WTC11 (cell line): ENCODE measurements at regions not wholly inside any gene's neighbourhood (a gene's known extent, or its start where the extent isn't known, plus 50 kb on each side); places are given as distances from the start of the nearest gene placed in this dataset.

ENCODE experiments used
- ATAC-seq: fragments of 200-7000 bp; cut with Tn5 transposase; 2 replicates; pipeline ENCODE4 v1.10.0; 2021; ENCODE audit warnings: mild to moderate bottlenecking, moderate library complexity
- CTCF ChIA-PET: fragments of 300-600 bp; sonication (Branson Sonifier 250); formaldehyde crosslinking; loops from one replicate; lab custom pipeline; 2021; ENCODE audit warnings: antibody characterized with exemption; lab: Charles Lee
- POLR2A ChIA-PET: fragments of 350-600 bp; sonication (Branson Sonifier 250); formaldehyde crosslinking; loops from one replicate; lab custom pipeline; 2021; ENCODE audit warnings: antibody characterized with exemption; lab: Charles Lee
- DNase-seq: peaks from one replicate; pipeline ENCODE4 v3.0.0; 2021; ENCODE audit warnings: low spot score
- H3K27ac Mint-ChIP-seq: 2 replicates; pipeline ENCODE4 v1.8.0; 2021; ENCODE audit warnings: mixed read lengths
- H3K27me3 Mint-ChIP-seq: 2 replicates; pipeline ENCODE4 v1.8.0; 2021; ENCODE audit warnings: low read depth, mild to moderate bottlenecking, moderate library complexity, mixed read lengths
- H3K36me3 Mint-ChIP-seq: 2 replicates; pipeline ENCODE4 v1.8.0; 2021; ENCODE audit warnings: mixed read lengths
- H3K4me1 Mint-ChIP-seq: 2 replicates; pipeline ENCODE4 v1.8.0; 2022; ENCODE audit warnings: mixed read lengths
- H3K4me3 Mint-ChIP-seq: 2 replicates; pipeline ENCODE4 v1.8.0; 2021; ENCODE audit warnings: mild to moderate bottlenecking, moderate library complexity, mixed read lengths
- H3K9me3 Mint-ChIP-seq: 2 replicates; pipeline ENCODE4 v1.8.0; 2021; ENCODE audit warnings: mixed read lengths
- AR ChIP-seq: fragments of 250-450 bp; sonication (Bioruptor Pico); IDR thresholded peaks from 2 replicates; pipeline ENCODE4 v1.9.0; 2021; ENCODE audit warnings: mild to moderate bottlenecking
- ARID4B ChIP-seq: sonication (generic); formaldehyde crosslinking; IDR thresholded peaks from 2 replicates; pipeline ENCODE4 v1.8.0; 2023; ENCODE audit warnings: missing genetic modification reagents, mild to moderate bottlenecking, borderline replicate concordance
- CREM ChIP-seq: sonication (generic); formaldehyde crosslinking; IDR thresholded peaks from 2 replicates; pipeline ENCODE4 v1.8.1; 2022; ENCODE audit warnings: mild to moderate bottlenecking, missing genetic modification reagents, moderate library complexity
- GABPB1 ChIP-seq: sonication (generic); formaldehyde crosslinking; IDR thresholded peaks from 2 replicates; pipeline ENCODE4 v1.8.1; 2023; ENCODE audit warnings: mild to moderate bottlenecking, missing genetic modification reagents
- IRF2 ChIP-seq: sonication (generic); formaldehyde crosslinking; IDR thresholded peaks from 2 replicates; pipeline ENCODE4 v1.8.0; 2022; ENCODE audit warnings: low read depth, missing genetic modification reagents, borderline replicate concordance
- JUN ChIP-seq: sonication (generic); formaldehyde crosslinking; IDR thresholded peaks from 2 replicates; pipeline ENCODE4 v1.8.0; 2023; ENCODE audit warnings: mild to moderate bottlenecking, missing genetic modification reagents
- MAX ChIP-seq: sonication (generic); formaldehyde crosslinking; IDR thresholded peaks from 2 replicates; pipeline ENCODE4 v1.8.0; 2022; ENCODE audit warnings: mild to moderate bottlenecking, missing genetic modification reagents
- MLX ChIP-seq: sonication (generic); formaldehyde crosslinking; IDR thresholded peaks from 2 replicates; pipeline ENCODE4 v1.8.1; 2023; ENCODE audit warnings: mild to moderate bottlenecking, missing genetic modification reagents, moderate library complexity
- MXD4 ChIP-seq: fragments of 250-450 bp; sonication (Bioruptor Pico); IDR thresholded peaks from 2 replicates; pipeline ENCODE4 v1.8.0; 2021; ENCODE audit warnings: mild to moderate bottlenecking, moderate library complexity, borderline replicate concordance
- NFYB ChIP-seq: sonication (generic); formaldehyde crosslinking; conservative IDR thresholded peaks from 2 replicates; pipeline ENCODE4 v1.8.0; 2022; ENCODE audit warnings: low read depth, missing genetic modification reagents
- SOX15 ChIP-seq: fragments of 250-450 bp; sonication (Bioruptor Pico); IDR thresholded peaks from 2 replicates; pipeline ENCODE4 v1.9.0; 2021; ENCODE audit warnings: mild to moderate bottlenecking
- TCF7 ChIP-seq: sonication (generic); formaldehyde crosslinking; IDR thresholded peaks from 2 replicates; pipeline ENCODE4 v1.8.0; 2022; ENCODE audit warnings: mild to moderate bottlenecking, low read depth, missing genetic modification reagents, moderate library complexity
- ZBTB21 ChIP-seq: sonication (generic); formaldehyde crosslinking; IDR thresholded peaks from 2 replicates; pipeline ENCODE4 v1.8.1; 2023; ENCODE audit warnings: mild to moderate bottlenecking, missing genetic modification reagents, borderline replicate concordance
- ZNF121 ChIP-seq: sonication (generic); formaldehyde crosslinking; IDR thresholded peaks from 2 replicates; pipeline ENCODE4 v1.8.0; 2023; ENCODE audit warnings: missing genetic modification reagents
- ZNF232 ChIP-seq: sonication (generic); formaldehyde crosslinking; IDR thresholded peaks from 2 replicates; pipeline ENCODE4 v1.8.0; 2022; ENCODE audit warnings: mild to moderate bottlenecking, missing genetic modification reagents
- ZNF263 ChIP-seq: sonication (generic); formaldehyde crosslinking; IDR thresholded peaks from 2 replicates; pipeline ENCODE4 v1.8.1; 2022; ENCODE audit warnings: low read depth, mild to moderate bottlenecking, moderate library complexity, missing genetic modification reagents
- ZNF396 ChIP-seq: fragments of 250-450 bp; sonication (Bioruptor Pico); IDR thresholded peaks from 2 replicates; pipeline ENCODE4 v1.8.0; 2021; ENCODE audit warnings: mild to moderate bottlenecking, moderate library complexity, borderline replicate concordance
- ZSCAN18 ChIP-seq: fragments of 250-450 bp; sonication (Bioruptor Pico); IDR thresholded peaks from 2 replicates; pipeline ENCODE4 v2.1.2; 2022; ENCODE audit warnings: mild to moderate bottlenecking, moderate library complexity
- TF ChIP-seq, protein P1 (sequence below): fragments of 250-450 bp; sonication (Bioruptor Pico); conservative IDR thresholded peaks from 2 replicates; pipeline ENCODE4 v1.9.0; 2021; ENCODE audit warnings: mild to moderate bottlenecking
- TF ChIP-seq, protein P2 (sequence below): sonication (generic); formaldehyde crosslinking; IDR thresholded peaks from 2 replicates; pipeline ENCODE4 v1.8.1; 2023; ENCODE audit warnings: mild to moderate bottlenecking, moderate library complexity, missing genetic modification reagents

DNA sequence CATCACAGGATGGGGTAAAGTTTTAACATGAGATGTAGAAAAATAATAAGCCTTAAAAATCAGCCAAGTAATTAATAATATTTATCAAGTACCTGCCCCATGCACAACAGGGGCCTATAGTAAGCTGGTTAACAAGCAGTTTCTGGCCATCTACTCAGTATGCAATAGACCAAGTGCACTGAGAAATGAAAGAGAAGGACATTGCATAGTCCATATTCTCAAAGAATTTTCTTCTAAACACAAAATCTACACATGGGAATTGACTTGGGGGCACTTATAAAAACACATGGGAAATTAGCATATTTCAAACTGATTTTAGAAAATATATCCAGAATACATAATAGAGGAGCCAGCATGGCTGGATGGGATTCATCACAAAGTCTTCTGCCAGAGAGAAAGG lies 109.5 kb downstream of the DIO2 start:
- CTCF ChIA-PET, result no interaction called here
- H3K9me3 Mint-ChIP-seq, result peaks cover 30% of the 10 kb centered on the region
- peaks cover 9% of the 10 kb centered on the region for H3K36me3 Mint-ChIP-seq
- H3K27ac Mint-ChIP-seq, result no peak overlapping the region
- ATAC-seq, result no peak
- H3K4me1 Mint-ChIP-seq, result no peaks in the 10 kb centered on the region
- DNase-seq, result no peak
- POLR2A ChIA-PET, result no interaction called here
- no peaks in the 10 kb centered on the region; the same call in 1 of the 2 replicates for H3K27me3 Mint-ChIP-seq
- TF ChIP-seq ZBTB21 (CRISPR knock-in tag) (no peak), MAX (CRISPR knock-in tag) (no peak), NFYB (CRISPR knock-in tag) (no peak), ZNF121 (CRISPR knock-in tag) (no peak), ZNF396 (CRISPR knock-in tag) (no peak), GABPB1 (CRISPR knock-in tag) (no peak), CREM (CRISPR knock-in tag) (no peak), ZNF263 (CRISPR knock-in tag) (no peak), JUN (no peak), ARID4B (CRISPR knock-in tag) (no peak), MXD4 (no peak), SOX15 (CRISPR knock-in tag) (no peak), ZSCAN18 (CRISPR knock-in tag) (no peak), IRF2 (no peak), MLX (no peak), AR (no peak), TCF7 (CRISPR knock-in tag) (no peak), ZNF232 (CRISPR knock-in tag) (no peak)
- TF ChIP-seq, protein P1, sequence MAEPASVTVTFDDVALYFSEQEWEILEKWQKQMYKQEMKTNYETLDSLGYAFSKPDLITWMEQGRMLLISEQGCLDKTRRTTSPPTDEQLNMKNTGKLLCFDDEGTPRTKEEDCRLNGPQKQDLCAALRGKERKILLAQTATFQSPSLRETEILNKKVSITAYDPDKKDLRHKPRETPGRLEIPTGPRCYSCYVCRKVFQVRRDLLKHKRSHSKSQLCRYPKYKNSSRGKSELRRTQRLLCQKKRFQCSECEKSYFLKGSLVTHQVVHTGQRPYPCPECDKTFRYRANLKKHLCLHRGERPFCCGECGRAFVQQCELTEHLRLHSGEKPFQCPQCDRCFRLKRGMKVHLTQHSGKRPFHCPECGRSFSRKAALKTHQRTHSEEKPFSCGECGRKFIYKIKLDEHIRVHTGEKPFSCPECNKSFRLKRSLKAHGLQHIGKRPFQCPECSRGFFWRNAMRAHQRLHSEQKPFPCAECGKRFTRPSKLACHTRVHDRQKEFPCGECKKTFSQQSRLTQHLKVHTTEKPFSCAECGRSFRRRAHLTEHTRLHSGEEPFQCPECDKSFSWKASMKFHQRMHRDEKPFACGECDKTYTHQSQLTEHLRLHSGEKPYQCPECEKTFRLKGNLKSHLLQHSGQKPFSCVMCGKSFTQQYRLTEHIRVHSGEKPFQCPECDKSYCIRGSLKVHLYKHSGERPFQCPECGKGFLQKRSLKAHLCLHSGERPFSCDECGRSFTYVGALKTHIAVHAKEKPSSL, result no peak
- TF ChIP-seq, protein P2, sequence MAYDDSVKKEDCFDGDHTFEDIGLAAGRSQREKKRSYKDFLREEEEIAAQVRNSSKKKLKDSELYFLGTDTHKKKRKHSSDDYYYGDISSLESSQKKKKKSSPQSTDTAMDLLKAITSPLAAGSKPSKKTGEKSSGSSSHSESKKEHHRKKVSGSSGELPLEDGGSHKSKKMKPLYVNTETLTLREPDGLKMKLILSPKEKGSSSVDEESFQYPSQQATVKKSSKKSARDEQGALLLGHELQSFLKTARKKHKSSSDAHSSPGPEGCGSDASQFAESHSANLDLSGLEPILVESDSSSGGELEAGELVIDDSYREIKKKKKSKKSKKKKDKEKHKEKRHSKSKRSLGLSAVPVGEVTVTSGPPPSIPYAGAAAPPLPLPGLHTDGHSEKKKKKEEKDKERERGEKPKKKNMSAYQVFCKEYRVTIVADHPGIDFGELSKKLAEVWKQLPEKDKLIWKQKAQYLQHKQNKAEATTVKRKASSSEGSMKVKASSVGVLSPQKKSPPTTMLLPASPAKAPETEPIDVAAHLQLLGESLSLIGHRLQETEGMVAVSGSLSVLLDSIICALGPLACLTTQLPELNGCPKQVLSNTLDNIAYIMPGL (CRISPR knock-in tag), result no peak
- H3K4me3 Mint-ChIP-seq, result no peak overlapping the region
